GM21576 (cell line): ENCODE measurements at regions not wholly inside any gene's neighbourhood (a gene's known extent, or its start where the extent isn't known, plus 50 kb on each side); places are given as distances from the start of the nearest gene placed in this dataset.
A peak's percentile ranks its signal among the peaks of the same experiment; 100 is the strongest.

Experiments
- ATAC-seq: cut with Tn5 transposase; IDR thresholded peaks from one replicate; pipeline ENCODE4 v1.9.1; 2021; ENCODE audit warnings: mild to moderate bottlenecking, moderate library complexity; ENCODE audit not compliant: unreplicated experiment

DNA sequence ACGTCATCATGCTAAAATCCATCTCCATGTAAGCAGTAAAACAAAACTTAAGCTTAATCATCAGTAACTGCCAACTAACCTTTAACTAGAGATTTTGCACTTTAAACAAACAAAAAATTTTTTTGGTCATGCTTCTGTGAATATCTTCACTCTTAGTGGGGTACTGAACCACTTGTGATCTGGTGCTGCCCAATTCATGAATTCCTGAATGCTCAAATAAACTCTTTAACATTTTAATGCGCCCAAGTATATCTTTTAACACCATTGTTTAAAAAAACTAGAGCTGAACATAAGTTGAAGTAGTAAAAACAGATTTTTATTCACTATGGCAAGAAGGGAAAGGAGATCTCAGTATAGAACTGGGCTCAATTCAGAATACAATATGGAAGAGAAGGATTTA lies 196.9 kb upstream of the USP24 start:
- no peak for ATAC-seq

DNA sequence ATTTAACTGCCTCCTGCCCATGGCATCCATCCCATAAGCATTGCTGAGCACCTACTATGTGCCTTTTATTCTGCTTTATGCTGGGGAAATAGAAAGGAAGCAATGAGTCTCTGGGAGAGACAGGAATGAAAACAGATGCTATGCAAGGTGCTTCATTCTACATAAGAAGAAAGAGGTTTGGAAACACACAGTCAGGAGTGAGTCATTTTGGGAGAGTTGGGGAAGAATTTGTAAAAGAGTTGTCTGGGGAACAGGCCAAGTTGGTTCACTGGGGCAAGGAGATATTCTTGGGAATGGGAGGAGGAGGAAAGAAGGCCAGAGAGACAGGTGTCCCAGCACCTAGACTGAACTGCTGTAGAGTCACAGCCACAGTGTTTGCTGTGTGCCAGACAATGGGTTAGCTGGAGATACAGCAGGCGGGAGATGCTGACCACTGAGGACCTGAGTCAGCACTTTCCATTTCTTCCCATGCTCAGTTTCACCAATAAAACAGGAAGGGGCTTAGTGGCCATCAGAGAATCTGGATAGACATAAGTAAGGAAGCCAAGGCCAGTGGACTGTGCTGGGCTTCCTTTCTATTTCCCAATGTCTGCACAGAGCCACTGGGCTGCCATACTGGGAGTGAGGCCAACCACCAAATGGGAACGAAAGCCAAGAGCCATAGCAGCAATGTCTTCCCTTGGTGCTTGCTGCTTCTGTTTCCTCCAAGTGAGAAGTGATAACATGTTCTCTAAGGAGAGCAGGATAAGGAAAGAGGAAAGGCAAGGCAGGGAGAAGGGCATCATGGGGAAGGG lies 187.7 kb upstream of the USP24 start:
- ATAC-seq = no peak

DNA sequence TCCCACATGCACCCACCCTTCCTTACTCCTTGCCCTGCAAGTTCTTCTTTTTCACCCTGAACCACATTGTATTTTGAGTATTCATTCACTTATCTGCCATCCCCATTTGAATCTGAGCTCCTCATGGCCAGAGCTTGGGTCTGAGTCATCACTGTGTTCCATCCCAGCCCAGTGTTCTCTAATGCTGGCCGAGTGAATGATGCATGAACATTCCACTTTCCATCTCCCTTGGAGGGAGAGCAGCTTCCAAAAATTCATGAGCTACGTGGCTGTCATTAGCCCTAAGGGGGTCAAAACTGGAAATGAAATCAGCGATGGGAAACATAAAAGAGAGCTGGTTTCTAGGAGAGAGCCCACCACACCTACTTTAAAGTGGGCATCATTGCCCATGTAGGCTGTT lies 187.0 kb upstream of the USP24 start:
- no peak for ATAC-seq

DNA sequence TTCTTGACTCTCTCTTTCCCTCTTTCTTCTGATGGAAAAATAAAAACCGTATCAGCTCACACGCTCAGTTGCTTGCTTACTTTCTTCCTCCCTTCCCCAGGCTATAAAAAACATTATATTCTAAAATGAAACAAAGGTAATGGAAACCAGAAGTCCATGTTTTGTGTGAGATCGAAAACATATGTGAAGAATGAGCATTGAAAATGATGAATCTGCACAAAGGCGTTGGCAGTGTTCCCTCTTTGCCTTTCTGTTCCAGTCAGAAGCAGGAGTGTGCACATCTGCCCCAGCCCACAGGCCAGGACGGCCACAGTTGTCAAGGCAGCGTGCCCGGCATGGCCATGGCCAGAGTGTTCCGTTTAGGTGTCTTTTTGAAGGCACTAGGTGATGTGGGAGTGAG lies 185.3 kb upstream of the USP24 start:
- ATAC-seq = no peak

DNA sequence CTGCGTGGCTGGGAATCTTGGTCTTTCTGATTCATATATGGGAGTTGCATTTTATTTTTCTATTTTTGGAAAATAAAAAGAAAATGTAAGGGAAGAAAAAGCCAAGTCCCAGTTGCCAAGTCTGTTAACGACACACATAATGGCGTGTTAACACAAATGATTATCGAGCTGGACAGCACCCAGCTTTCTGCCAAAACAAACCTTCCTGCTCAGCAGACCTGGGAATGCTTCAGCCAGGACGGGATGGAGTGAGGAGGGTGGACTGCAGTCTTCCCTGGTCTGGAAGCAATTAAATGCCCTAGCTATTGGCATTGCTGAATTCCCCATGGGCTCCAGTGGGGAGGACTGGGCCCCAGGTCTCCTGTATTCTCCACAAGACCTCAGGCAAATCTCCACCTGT lies 184.2 kb upstream of the USP24 start:
- ATAC-seq = no peak

DNA sequence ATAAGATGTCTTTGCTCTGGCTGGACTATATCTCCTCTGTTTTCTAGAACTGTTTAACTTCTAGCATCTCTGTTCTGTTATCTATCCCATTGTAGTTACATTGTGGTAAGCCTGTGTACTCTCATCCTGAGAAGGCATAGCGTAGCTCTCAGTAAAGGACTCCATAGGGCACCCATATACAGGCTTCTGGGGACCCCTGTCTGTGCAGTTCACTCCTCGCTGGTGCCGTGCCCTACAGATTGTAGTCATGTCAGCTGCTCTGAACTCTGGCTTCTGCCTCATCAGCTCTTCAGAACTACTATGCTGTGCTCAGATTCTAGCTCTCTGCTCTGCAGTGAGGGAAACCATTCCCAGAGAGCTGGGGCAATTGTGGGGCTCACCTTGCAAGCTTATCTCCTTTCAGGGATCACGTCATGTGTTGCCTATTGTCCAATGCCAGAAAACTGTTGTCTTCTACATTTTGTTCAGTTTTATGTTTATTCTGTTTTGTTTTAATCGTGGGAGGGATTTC lies 181.3 kb upstream of the USP24 start:
- no peak for ATAC-seq

DNA sequence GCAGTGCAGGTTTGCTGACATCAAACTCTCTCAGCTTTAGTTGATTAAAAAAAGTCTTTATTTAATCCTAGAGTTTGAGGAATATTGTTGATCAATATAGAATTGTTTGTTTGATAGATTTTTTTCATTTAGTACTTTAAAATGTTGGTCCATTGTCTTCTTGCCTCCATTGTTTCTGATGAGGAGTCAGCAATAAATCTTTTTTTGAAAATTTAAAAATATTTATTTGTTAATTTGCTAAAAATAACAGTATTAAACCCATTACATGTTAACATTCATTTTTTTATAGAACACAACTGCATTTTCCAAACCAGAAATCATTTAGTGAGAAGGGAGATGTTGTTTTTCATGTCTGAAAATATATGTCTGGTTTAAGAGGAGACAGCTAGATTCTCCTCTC lies 173.8 kb upstream of the USP24 start:
- no peak for ATAC-seq

DNA sequence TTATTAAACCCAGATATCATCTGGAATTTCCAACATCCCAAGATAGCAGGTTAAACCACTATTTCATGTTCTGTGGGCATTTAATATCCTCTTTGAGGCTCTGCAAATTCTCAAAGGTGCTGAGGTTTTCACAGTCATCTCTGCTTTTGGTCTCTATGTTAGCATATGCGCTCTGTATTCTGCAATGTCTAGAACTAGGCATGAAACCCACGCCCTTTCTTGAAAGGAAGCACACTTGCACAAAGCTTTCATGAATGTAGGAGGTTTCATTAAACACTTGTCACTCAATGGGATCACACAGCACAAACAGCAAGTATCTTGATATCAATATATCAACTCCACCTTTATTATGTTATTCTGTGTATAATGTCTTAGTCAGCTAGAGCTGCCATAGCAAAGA lies 172.0 kb upstream of the USP24 start:
- ATAC-seq = no peak

DNA sequence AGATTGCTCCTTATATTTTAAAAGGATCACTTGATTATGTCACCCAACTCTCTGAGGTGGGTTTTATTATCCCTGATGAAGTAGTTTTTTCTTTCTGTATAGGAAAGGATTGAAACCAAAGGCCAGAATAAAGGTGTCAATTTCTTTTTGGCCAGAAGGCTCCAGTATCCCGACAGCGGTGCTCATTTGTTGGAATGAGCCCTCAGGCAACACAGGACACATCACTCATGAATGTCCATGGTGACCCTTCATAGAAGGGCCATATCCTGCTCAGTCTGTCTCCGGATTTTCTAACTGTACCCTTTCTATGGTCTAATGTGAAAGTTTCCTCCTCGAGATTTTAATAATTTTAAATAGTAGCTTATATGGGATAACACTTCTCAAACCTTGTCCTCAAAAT lies 171.3 kb upstream of the USP24 start:
- no peak for ATAC-seq

DNA sequence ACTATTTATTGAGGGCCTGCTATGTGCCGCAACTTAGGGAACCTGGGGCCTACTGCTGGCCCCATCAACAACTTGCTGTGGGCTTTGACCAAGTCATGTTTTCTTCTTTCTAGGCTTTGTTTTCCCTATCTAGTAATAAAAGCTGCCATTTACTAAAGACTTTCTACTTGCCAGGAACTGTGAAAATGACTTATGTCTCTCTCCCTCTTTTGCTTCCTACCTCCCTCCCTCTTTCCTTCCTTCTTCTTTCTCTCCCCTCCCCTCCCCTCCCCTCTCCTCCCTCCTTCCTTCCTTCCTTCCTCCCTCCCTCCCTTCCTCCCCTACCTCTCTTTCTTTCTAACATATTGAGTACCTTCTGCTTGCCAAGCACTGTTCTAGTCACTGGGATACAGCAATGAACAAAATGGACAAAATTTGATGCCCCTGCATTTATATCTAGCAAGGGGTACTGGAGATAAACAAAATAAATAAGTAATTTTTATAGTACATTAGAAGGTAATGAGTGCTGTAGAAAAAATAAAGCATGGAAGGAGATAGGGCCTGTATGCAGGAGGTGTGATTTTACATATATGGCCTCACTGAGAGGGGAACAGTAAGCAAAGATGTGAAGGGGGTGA lies 170.3 kb upstream of the USP24 start:
- ATAC-seq = no peak

DNA sequence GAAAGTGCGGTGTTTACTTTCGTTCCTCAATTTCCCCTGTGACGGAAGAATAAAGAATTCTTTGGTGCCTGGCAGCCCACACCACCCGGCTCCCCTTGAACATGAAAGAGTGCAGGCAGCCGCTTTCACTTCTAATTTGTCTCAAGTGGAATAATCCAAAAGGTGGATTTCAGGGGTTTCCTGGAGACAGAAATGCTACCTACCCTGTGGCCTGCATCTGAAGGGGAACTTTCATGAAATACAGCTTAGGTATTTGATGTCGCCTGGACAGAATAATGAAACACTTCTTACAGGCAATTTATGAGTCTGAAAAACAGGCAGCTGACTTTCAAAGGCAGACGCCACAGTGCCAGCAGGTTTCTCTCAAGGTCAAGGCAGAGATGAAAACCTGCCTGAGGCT lies 169.5 kb upstream of the USP24 start:
- no peak for ATAC-seq

DNA sequence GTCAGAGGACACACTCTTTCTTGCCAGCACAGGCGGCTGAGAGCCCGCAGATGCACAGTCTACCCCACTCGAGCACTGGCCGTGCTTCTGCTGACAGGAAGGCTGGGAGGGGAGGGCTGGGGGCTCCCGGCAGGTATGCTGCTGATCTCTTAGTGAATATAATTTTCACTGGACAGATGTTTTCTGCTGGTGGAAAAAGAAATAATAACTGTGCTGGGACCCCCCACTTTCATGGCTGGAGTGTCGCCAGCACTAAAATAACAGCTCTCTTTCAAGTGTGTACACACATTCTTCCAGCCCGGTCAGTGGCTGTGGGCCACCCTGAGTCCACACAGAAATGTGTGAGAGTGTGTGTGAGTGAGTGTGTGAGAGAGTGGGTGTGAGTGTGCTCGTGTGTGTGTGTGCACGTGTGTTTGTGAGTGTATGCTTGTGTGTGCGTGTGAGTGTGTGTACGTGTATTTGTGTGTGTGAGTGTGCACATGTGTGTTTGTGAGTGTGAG lies 167.7 kb upstream of the USP24 start:
- ATAC-seq = no peak

DNA sequence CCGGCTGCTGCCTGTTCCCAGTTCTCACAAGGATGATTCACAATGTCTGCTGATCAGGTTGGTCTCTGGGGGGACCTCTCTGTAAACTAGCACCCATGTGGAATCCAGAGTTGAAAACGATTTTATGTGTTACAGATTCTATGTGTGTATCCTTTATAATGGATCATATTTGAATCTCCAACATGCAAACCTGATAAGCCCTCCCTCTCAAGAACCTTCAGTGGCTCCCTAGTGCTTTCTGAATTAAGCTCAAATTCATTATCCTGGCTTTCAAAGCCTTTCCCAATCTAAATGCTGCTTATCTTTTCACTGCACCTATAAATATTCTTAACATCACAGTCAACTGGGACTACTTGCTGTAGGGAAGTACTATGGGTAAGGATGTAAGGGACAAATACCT lies 166.8 kb upstream of the USP24 start:
- ATAC-seq = no peak

DNA sequence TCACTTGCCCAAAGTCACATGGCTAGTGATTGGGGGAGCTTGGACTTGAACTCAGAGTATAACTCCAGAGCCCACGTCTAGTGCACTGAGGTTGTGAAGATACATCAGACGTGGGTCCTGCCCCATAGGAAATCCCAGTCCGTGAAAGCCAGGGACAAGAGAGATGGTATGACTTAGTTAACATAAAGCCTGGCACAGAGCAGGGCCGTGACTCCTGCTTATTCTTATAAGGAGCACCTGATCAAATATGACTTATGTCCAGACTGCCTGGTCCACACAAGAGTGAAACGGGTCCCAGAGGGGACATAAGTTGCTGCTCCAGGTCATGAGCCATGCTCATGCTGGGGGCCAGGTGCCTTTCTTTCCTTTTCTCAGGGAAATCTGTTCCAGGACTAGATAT lies 166.3 kb upstream of the USP24 start:
- no peak for ATAC-seq

DNA sequence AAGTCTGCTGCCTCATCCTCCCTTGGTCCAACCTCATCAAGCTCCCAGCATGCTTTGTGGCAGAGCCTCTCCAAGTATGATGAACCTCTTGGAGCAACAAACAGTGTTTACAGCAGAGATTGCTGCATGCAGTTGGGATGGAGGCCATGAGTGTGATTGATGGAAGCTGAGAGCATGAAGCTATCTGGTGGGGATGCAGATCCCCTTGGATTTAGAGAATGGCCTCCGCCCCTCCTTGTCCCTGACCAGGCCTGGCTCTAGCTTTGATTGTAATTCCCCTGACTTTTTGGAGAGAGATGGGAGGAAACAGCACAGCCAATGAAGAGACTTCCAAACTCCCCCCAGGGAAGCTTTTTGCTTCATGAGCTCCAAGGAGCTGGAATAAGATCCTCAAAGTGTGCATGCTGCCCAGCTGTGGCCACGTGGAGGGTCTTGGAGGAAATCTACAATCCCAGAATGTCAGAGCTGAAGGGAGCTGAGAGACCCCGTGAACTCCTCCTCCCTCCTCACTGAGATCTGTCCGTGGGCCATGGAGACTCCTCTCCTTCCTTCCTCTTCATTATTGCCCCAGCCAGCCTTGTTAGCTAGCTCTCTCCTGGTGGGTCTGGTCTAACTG lies 165.3 kb upstream of the USP24 start:
- no peak for ATAC-seq

DNA sequence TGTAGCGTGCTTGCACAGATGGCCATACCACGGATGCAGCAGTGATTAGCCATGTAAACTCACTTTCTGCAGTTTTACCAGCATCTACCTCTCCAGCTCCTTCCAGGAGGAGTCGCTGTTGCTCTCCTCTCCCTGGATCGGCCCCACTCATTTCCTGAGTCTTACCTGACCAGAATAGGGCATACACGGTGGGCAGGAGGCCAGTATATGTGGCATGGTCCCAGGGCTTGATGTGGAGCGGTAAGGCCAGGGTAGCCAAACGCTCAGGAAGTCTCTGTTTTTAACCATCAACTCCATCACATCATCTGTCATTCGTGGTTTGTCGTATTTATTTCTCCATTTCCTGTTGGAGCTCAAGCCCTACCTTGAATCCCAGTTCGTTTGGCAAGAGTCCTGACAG lies 163.4 kb upstream of the USP24 start:
- no peak for ATAC-seq

DNA sequence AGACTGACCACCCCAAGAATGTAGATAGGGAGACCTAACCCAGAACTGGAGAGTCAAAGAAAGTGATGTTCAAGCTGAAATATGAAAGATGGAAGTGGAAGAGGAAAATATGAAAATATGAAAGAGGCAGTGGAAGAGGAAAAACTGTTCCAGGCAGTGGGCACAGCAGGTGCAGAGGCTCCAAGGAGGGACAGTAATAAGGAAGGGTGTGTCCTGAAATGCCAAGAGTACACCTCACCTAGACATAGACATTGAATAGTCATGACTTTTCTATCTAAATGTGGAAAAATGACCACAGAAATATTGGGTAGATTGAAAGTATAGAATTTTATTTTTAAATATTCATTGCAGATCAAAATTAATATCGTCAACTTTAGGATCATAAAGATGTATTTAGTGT lies 161.7 kb upstream of the USP24 start:
- no peak for ATAC-seq

DNA sequence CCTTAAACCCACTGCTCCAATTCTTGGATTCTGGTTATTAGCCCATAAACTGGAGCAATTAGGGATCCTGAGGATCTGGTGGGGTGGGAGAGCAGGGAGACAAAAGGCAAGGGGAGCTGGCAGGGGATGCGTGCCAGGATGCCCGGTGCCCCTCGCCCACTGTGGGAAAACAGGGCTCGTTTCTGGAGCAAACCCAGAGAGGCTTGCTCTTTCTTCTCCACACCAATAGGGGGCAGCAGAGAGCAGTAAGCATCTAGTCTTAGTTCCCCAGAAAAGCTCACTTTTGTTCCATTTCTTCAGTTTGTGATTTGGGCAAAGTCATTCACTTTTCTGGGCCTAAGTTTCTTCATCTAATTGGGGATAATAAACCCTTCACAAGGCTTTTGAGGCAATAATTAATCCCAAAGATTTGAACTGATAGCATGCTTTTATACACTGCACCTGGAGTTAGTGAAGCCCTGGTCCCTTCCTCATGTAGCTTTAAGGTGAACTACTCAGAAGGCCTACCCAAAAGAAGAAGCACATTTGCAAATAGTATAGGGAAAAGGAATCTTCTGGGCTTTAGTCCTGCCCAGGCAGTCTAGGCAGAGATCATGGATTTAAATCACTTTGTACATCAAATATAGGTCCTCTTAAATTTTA lies 160.6 kb upstream of the USP24 start:
- ATAC-seq = peak; percentile 64

DNA sequence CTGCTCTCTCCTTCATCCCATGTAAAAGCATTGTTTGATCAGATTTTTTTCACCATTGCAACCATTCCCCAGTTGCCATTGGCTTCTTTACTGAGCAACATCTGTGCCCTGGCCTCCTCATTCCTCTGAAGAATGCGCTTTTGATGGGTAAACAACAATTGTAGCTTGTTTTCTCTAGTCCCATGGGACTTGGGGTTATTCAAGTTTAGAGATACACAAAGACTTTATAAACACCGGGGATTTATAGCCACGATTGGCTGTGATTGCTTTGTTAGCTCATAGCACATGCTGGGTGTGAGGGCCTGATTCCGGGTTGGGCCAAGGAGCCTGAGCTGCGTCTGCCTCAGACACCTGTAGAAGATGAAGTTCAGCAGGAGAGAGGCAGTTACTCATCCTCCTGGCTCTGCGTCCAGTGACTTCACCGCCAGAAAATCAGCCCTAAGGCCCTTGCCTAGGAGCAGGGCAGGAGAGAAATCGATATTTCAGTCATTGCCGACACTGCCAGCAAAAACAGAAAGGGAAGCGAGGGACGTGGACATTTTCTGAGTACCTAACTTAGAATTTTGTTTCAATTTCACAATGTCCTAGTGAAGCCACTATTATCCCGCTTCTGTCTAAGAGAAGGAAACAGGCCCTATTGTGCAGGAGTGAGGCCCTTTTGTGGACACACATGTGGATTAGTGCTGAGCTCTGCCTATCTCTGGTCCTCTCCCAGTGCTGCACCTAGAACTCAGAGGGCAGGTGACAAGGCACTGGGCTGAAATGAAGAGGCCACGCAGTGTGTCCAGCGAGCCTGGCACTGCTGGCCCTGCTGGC lies 159.8 kb upstream of the USP24 start:
- ATAC-seq = no peak

DNA sequence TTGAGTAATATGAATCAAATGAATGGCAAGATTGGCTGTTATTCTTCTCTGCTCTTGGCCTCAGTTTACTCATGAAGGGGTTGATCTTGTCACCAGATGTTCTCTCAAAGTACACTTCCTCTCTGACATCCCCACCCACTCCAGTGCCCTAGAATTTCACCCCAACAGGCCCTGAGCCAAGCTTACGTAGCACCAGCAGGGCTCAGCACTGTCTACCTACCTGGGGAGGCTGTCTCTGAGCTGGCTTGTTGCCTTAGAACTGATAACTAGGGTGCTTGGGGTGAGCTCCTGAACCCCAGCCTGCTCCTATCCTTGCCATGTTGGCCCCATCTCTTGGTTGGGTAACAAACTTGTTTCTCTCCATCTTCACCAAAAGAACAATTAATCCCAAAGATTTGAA lies 159.1 kb upstream of the USP24 start:
- no peak for ATAC-seq

DNA sequence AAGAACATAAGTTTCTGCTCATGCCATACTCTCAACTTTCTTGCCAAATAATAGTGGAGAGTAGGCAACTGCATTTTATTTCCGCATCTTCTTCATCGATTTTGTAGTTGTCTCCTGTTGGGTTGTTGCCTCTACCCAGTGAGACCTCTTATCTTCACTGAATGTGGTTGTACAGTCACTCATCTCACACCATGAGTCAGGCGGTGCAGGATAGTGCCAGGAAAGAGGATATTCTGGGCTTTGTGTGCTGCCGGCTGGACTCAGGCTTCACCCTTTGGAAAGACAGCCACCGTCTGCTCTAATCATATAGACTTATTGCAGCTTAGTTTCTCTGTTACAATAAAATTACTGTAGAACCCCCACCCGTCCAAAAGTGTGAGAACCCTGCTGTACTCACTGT lies 154.3 kb upstream of the USP24 start:
- no peak for ATAC-seq
